Lung (tissue), 11 donors: ENCODE measurements at regions not wholly inside any gene's neighbourhood (a gene's known extent, or its start where the extent isn't known, plus 50 kb on each side); places are given as distances from the start of the nearest gene placed in this dataset.

Source experiments
- ATAC-seq: fragments of 200-7000 bp; cut with Tn5 transposase; one replicate; pipeline ENCODE4 v1.9.1; 2020; ENCODE audit warnings: moderate number of reproducible peaks; ENCODE audit not compliant: insufficient read depth, low FRiP score
- DNase-seq, 3 donors: peaks; one replicate each; pipeline ENCODE4 v3.0.0-alpha.2; 2013 to 2017
- H3K27ac ChIP-seq, 2 donors: one replicate each; pipeline ENCODE4 v1.5.1; 2013; ENCODE audit warnings: mild to moderate bottlenecking in 2 of 2, moderate library complexity in 2 of 2, control low read depth in 1 of 2, inconsistent platforms in 1 of 2, low read depth in 1 of 2, low read length in 1 of 2
- H3K27me3 ChIP-seq, 3 donors: one replicate each; pipeline ENCODE4 v1.5.1; 2013; ENCODE audit warnings: low read length in 2 of 3; ENCODE audit not compliant: control insufficient read depth in 3 of 3, insufficient read depth in 3 of 3
- H3K36me3 ChIP-seq, 4 donors: one replicate each; pipeline ENCODE4 v1.5.1; 2013; ENCODE audit warnings: low read length in 4 of 4, mild to moderate bottlenecking in 1 of 4, moderate library complexity in 1 of 4; ENCODE audit not compliant: control insufficient read depth in 4 of 4, insufficient read depth in 4 of 4
- H3K4me1 ChIP-seq, 5 donors: one replicate each; pipeline ENCODE4 v1.5.1; 2013; ENCODE audit warnings: low read length in 5 of 5, mild to moderate bottlenecking in 2 of 5, moderate library complexity in 1 of 5; ENCODE audit not compliant: control insufficient read depth in 5 of 5, insufficient read depth in 5 of 5
- H3K4me3 ChIP-seq: one replicate; pipeline ENCODE4 v1.5.1; 2013; ENCODE audit warnings: mild to moderate bottlenecking, control low read depth, moderate library complexity
- H3K9ac ChIP-seq, 2 donors: one replicate each; pipeline ENCODE4 v1.5.1; 2013; ENCODE audit warnings: low read length in 2 of 2, control low read depth in 1 of 2; ENCODE audit not compliant: insufficient read depth in 1 of 2
- H3K9me3 ChIP-seq, 4 donors: one replicate each; pipeline ENCODE4 v1.5.1; 2013; ENCODE audit warnings: low read length in 3 of 4, mild to moderate bottlenecking in 1 of 4, moderate library complexity in 1 of 4; ENCODE audit not compliant: control insufficient read depth in 4 of 4, insufficient read depth in 3 of 4
- WGBS, 2 donors: extraction: QIAGEN DNeasy Blood & Tissue Kit; methylation state at CpG; one replicate each; pipeline ENCODE4 v1.1.7; 2013; 5-methylcytosine and 5-hydroxymethylcytosine counted together
- TF ChIP-seq, protein P1 (sequence below): IDR thresholded peaks from 2 replicates; pipeline ENCODE4 v1.5.1; 2012; ENCODE audit warnings: mild to moderate bottlenecking; ENCODE audit errors: control extremely low read depth, extremely low read depth
- donor health status: control.
- donor health status: control.
- donor health status: Bipolar disorder and iron deficiency.
- donor health status: healthy.
- donor health status: DM: yes; HTN: yes; CAD: no.

DNA sequence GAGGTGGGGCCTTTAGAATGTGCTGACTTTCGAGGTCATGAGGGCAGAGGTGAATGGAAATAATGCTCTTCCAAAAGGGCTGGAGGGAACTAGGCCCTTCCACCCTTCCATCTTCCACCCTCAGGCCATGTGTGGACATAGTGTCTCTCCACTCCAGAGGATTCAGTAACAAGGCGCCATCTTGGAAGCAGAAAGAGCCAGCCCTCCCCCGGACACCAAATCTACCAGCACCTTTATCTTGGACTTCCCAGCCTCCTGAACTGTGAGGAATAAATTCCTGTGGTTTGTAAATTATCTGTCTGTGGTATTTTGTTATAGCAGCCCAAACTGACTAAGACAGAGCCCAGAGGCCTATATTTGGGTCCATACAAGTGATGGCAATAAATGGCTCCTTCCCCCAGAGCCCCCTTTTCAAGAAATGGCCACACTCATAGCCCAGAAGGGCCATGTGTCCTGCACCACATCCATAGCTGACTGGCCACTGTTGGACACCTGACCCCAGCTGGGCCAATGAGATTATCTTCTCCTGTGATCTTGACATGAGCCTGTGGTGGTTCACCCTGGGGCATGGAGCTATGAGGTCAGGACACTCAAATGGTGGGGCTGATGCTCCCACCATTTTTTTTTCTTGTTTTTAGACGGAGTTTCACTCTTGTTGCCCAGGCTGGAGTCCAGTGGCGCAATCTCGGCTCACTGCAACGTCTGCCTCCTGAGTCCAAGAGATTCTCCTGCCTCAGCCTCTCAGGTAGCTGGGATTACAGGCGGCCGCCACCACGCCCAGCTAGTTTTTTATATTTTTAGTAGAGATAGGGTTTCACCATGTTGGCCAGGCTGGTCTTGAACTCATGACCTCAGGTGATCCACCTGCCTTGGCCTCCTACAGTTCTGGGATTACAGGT lies 114.9 kb downstream of the RRAGC start:
- Histone ChIP-seq H3K27me3 (no peaks in the 10 kb centered on the region), H3K9me3 (peaks cover 0 to 6% (median 0%) of the 10 kb centered on the region in 4 donors), H3K27ac (no peak overlapping the region), H3K4me3 (no peak overlapping the region), H3K9ac (no peak overlapping the region), H3K4me1 (peaks cover 0 to 22% (median 0%) of the 10 kb centered on the region in 5 donors), H3K36me3 (no peaks in the 10 kb centered on the region)
- 89 to 91% methylated on average over 10 of the region's 10 CpGs for WGBS, 2 donors
- TF ChIP-seq, protein P1, sequence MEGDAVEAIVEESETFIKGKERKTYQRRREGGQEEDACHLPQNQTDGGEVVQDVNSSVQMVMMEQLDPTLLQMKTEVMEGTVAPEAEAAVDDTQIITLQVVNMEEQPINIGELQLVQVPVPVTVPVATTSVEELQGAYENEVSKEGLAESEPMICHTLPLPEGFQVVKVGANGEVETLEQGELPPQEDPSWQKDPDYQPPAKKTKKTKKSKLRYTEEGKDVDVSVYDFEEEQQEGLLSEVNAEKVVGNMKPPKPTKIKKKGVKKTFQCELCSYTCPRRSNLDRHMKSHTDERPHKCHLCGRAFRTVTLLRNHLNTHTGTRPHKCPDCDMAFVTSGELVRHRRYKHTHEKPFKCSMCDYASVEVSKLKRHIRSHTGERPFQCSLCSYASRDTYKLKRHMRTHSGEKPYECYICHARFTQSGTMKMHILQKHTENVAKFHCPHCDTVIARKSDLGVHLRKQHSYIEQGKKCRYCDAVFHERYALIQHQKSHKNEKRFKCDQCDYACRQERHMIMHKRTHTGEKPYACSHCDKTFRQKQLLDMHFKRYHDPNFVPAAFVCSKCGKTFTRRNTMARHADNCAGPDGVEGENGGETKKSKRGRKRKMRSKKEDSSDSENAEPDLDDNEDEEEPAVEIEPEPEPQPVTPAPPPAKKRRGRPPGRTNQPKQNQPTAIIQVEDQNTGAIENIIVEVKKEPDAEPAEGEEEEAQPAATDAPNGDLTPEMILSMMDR: no peak
- DNase-seq: no peak
- no peak for ATAC-seq

DNA sequence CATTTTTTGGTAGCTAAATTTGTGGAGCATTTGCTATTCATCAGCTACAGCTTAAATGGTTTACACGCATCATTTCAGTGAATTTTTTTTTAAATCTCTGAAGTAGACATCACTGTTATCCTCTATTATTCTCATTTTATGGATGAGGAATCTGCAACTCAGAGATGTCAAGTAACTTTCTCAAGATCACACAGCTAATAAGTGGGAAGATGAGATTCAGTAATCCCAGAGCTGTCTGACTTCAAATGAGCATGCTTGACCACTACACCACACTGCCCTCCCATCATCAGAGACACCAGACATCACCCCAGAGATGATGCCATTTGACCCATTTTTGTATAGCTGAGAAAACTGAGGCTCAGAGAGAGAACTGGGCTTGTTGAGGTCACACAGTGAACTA lies 116.4 kb downstream of the RRAGC start:
- Histone ChIP-seq H3K27me3 (no peaks in the 10 kb centered on the region), H3K36me3 (no peaks in the 10 kb centered on the region), H3K4me3 (no peak overlapping the region), H3K9ac (no peak overlapping the region), H3K4me1 (peaks cover 0 to 22% (median 0%) of the 10 kb centered on the region in 5 donors), H3K27ac (no peak overlapping the region), H3K9me3 (peaks cover 0 to 4% (median 0%) of the 10 kb centered on the region in 4 donors)
- TF ChIP-seq, protein P1: no peak
- ATAC-seq: no peak
- 92 to 100% methylated on average over 1 of the region's 1 CpG for WGBS, 2 donors
- no peak for DNase-seq

DNA sequence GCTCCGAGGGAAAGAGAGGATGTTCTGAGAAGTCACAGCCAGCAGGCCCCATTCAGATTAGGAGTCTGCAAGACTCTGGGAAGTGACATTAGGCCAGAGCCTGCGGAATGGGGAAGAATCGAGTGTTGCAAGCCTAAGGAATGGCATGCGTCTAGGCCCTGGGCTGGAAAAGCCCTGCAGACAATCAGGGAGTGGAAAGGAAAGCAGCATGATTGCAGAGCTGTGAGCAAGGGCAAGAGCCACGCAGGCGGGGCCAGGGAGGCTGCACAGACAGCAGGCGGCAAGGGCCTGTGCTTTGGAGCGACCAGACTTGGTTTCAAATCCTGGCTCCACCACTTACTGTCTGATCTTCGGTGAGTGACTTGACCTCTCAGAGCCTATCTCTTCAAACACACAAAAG lies 118.2 kb downstream of the RRAGC start:
- peak; percentile 58 to 71 (median 59) for DNase-seq
- ATAC-seq: no peak
- Histone ChIP-seq H3K9ac (peak overlapping the region in 1 of 2 donors; percentile 34), H3K4me3 (no peak overlapping the region), H3K9me3 (peaks cover 0 to 4% (median 0%) of the 10 kb centered on the region in 4 donors), H3K4me1 (peaks cover 0 to 13% (median 0%) of the 10 kb centered on the region in 5 donors), H3K36me3 (no peaks in the 10 kb centered on the region), H3K27ac (no peak overlapping the region), H3K27me3 (no peaks in the 10 kb centered on the region)
- WGBS, 2 donors: 85 to 87% methylated on average over 9 of the region's 9 CpGs
- TF ChIP-seq, protein P1: no peak
